ENCODE measurements at regions not wholly inside any gene's neighbourhood (a gene's known extent, or its start where the extent isn't known, plus 50 kb on each side); places are given as distances from the start of the nearest gene placed in this dataset.

DNA sequence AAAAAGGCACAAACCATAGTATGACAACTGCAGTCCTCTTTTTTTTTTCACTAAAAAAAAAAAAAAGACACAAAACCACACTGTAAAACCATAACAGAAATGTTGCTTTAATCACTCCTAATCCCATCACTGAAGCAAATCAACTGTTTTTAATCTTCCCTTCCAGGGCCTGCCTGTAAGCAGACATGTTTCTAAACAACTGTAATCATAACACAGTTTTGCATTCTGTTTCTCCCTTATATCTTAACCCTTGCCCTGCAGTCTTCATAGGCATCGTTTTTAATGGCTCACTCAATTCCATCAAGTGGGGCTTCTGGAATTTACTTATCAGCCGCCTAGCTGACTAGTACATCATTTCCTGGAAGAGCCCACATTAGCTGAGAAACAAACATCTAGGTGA lies 111.0 kb upstream of the SLC25A48 start:
- TF ChIP-seq NFE2L2 (conservative IDR thresholded peaks at IDR 0.05; ENCODE audit: low read length): no peak
- TF ChIP-seq CTCF (IDR thresholded peaks at IDR 0.05): no peak
- no peak for TF ChIP-seq USF2 (IDR thresholded peaks at IDR 0.05)

Measured in A549 (cell line).